GM18907 (cell line): ENCODE measurements at regions not wholly inside any gene's neighbourhood (a gene's known extent, or its start where the extent isn't known, plus 50 kb on each side); places are given as distances from the start of the nearest gene placed in this dataset.

Experiments used
- ATAC-seq: cut with Tn5 transposase; IDR thresholded peaks from one replicate; pipeline ENCODE4 v1.9.1; 2021; ENCODE audit warnings: mild to moderate bottlenecking, moderate library complexity; ENCODE audit not compliant: unreplicated experiment

DNA sequence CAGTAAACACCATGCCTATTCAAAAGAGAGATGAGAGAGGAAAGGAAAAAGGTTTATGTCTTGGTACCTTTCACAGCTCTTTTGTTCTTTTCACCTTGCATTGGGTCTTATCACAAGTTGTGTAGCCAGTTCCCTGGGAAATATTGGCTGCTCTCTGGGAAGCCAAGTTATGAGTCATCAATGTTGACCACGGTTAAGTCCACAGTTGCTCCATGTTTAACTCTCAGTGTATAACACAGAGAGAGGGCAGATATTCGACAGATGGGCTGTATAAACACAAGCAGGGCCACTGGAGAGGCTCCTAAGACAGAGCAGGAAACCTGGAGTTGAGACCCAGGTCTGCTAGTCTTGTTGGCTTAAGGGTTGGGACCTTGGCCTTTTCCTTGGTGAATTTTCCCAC, 718.6 kb downstream of the QKI start:
- no peak for ATAC-seq

DNA sequence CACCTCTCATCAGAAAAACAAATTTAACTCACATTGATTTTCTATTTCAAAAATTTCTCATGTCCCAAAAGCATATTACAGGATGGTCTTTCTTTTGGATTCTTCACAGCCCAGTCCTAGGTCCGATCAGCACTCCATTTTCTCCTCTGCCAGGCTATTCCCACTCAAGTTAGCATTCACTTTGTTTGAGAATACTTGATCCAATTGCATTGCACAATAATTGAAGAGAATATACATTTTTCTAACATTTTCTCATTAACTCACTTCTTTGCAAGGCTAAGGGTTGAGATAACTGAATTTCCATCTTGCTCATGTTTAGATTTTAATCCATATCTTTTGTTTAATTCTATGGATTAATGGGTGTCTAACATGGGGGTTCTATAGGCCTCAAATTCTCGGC, 716.1 kb downstream of the QKI start:
- ATAC-seq = no peak

DNA sequence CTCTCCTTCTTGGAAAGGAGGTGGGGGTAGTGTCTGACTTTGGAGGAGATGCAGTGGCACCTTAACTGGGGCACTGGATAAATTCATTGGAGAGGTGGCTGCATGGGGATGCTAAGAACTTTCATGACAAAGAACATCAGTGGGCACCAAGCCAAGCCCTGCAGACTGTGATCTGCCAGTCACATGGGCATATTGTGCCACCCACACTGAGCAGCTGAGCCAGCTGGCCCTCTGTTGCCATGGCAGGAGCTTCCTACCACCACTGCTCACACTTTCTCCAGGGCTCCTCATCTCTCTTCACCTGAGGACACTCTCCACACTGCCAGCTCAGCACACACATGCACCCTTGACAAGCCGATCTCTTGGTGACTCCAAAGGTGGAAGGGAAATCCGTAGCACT, 715.6 kb downstream of the QKI start:
- no peak for ATAC-seq

DNA sequence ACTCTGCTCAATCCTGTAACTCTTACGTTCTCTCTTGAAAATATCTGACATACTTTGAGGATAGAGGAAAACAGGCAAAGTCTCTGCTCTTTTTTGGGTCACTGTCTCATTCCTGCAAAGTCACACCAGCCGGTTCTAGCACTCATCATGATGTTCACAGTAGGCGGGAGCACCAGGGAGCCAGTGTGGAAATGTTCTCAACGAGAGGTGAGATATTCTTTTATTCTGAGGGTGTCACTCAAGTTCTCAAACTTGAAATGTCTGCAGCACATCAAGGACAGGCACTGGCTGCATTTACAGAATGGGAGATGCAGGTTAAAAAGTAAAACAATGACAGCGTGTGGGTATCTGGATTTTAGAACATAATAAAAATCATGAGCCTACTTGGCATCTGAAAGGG, 714.7 kb downstream of the QKI start:
- ATAC-seq = no peak

DNA sequence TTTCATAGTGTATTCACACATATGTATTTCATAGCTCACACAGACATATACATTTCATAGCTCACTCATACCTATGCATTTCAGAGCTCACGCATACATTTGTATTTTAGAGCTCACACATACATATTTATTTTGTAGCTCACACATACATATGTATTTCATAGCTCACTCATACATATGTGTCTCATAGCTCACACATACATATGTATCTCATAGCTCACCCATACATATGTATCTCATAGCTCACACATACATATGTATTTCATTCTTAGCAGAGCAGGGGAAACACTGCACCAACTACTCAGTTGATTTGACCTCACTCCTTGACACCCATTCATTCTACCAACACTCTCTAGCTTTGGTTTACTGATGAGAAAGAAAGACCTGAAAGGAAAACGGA, 713.6 kb downstream of the QKI start:
- ATAC-seq = no peak

DNA sequence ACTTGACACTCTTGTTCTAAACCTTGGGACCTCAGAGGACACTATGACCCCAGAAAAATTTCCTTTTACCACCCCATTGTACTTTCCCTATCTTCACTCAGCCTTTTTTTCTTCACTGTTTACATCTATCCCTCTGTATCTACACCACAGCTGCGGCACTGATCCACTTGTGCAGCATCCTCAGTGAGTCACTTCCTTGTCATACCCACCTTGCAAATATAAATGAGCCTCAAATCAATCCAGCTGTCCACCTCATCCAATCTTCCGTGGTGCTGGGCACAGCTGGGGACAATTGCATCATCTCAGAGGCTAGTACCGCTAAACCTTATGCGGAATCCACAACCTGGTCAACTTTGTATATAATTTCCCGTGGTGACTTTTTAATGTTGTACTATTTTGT, 710.5 kb downstream of the QKI start:
- ATAC-seq = no peak

DNA sequence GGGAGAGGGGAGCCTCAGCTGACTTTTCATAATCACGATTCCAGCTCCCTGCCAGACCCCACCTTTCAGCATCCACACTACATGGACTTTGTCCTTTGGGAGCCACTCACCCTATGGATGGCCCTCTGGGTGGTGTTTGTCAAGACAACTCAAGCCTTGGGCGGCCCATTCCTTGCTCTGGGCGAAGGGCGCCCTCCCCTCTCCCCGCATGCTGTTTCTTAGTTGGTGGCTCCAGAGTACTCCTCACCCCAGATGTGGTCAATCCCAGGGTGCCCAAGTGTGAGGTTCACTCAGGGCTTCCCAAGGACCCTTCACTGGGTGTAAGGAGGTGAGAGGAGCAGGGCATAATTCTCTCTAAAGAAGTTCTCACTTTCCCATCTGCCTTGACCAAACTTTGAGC, 710.0 kb downstream of the QKI start:
- no peak for ATAC-seq

DNA sequence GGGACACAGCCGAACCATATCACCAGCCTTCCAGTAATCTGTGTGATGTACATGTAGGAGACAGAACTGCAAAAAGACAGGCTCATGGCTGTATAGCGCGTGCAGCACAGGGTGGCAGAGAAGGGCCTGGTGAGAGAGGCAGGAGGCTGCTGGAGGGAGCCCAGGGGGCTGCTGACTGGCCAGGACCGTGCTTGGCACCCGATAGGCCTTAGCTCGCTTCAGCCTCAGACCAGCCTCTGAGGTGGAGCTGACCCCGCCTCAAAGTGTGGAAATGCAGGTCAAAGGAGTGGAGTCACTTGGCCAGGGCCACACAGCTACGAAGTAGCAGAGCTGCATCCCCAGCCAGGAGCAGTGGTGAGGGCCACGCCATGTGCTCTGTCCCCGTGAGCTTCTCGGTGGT, 707.6 kb downstream of the QKI start:
- ATAC-seq = no peak

DNA sequence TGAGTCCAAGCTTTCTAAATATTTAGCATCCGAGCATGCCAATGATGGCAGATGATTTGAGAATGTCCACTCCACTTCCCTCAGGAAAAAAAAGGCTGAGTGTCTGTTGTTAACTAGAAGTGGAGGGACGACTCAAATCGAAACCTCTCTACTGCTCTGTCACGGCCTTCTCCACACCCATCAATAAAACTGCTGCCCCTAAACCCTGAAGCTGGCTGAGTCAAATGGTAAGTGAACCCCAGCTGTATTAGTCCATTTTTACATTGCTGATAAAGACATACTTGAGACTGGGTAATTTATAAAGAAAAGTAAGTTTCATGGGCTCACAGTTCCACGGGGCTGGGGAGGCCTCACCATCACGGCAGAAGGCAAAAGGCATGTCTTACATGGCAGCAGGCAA, 707.0 kb downstream of the QKI start:
- no peak for ATAC-seq

DNA sequence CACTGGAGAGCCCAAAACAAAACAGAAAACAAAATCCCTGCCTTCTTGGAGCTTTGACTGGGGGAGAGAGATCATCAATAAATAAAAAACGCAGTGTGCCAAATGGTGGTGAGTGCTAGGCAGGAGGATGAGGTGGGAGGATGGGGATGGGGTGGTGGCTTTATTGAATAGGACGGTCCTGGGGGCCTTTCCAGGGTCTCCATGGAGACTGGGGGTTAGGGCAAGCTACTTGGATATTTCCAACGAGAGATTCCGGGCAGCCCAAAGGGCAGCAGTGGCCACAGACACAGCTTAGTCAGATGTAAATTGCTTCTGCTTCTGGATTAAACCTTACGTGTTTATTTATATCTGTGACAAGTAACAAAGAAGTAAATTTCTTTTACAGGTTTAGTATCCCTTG, 700.1 kb downstream of the QKI start:
- ATAC-seq = no peak

DNA sequence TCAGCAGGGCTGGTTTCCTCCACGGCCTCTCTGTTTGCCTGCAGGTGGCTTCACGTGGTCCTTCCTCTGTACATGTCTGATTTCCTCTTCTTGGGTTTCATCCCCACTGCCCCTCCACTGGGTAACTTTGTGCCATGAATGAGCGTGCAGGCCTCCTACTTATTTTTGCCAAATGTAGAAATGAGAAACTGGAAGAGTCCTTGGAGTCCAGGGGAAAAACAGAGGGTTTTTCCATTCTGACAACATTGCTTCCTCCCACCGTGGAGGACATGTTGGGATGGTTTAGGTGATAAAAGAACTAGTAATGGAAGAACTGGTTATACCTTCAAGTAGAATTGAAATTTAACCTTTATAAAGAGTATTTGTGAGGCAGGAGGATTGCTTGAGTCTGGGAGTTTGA, 699.5 kb downstream of the QKI start:
- no peak for ATAC-seq

DNA sequence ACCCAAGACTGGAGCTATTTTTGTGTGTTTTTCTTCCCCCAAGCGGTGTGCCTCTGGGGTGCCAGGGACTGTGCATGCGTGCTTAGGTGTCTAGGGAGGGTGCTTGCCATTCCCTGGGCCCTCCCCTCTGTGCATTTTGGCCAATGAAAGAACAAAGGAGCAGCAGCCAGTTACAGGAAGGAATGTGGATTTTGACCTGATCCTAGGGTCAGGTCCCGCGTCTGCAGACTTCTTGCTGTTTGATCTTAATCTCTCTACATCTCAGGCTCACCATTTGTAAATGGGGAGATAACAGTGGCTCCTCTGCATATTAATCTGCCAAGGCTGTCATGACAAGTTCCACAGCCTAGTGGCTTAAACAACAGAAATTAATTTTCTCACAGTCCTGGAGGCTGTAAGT, 699.1 kb downstream of the QKI start:
- ATAC-seq = no peak

DNA sequence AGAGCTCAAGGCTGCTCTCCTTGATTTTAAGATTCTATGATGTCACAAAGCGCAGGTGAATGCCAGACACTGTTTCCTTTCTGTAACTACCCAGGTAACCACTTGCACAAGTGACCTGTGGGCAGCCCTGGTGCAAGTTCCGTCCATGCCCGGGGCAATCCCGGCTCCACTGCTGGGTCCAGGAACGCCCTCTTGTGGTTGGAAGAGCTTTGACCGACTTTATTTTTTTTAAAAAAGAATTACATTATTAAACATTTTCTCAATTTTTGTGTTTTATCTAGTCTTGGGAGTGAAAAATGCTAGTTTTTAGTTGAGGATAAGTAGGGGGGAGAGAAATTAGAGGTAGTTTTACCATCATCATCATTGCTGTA, 695.2 kb downstream of the QKI start:
- ATAC-seq = no peak

DNA sequence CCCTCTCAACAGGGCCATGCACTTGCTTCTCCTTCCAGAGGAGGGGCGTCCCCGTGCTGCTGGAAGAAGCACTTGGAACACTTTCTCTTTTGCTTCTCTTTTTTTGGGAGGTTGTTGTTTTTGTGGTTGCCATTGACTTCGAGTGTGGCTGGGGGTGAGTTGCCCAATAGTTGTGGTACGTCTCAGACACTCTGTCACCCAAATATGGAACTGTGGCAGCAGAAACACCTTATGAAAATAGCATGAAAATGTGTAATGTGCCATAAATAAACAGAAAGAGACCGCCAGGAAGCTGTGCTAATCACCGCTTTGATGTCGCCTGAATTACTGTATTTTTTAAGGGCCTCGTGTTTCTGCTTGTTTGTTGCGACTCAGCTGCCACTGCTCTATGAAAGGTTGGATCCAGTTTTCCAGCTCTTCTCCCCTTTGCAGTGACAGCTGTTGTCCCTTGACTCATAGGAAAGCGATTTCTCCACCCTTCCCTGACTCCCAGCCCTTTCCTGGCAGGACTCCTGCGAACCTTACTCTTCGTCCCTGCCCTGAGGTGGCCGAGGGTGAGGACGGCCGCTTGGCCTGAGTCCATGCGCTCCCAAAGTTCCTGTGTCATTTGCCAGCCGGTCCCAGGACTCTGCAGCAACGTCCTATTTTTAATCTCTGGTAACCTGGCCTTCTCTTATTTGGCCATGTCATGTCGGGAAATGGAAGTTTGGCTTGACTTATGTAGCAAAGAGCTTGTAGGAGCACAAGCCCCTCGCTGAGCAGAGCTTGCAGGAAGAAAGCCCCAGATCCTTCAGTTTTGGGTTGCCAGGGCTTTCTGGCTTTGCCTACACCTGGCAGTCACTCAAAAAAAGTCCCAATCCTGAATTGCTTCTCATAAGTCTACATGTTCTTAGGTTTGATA, 694.6 kb downstream of the QKI start:
- no peak for ATAC-seq

DNA sequence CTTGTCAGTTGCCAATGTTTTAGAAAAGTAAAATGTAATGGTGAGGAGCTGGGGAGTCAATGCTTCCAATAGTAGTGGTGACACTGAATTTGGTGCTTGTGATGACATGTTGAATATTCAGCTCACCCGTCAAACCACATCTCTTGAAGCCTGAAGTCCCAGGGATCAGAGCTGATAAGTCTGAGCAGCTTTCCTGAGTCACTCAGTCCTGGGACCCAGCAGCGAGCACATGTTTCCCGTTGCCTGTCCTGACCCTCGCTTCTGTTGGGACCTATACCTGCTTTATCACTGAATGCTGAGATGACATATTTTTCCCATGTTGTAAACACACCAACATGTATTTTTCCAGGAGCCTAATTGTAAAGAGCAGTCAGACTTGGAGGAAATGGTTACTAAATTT, 693.6 kb downstream of the QKI start:
- no peak for ATAC-seq

DNA sequence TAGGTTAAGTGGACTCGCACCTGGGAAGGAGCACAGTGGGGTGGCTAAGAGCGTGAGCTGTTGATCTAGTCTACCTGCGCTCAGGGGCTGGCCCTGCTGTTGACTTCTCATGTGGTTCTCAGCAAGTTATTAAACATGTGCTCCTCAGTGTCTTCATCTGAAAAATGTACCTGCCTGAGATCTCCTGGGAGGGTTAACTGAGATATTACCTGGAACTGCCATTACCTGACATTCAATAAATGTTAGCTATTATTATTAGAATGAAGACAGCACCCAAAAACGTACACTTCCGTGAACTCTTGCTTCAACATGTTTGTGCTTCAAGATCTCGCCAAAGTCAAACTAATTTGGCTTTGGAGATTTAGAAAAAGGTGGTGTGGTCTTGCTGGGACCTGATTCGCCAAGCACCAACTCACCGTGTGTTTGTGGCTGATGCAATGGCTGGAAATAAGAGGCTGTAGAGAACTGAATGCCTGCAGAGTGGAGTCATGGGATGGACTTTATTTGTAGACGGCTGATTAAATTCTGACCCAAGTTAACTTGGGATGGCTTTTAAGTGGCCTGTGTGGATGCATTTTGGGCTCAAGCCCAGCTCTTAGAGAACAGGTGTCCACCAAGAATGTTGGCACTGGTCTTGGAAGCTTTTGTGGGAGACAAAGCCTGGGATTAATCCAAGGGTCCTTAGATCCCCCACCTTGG, 692.9 kb downstream of the QKI start:
- no peak for ATAC-seq

DNA sequence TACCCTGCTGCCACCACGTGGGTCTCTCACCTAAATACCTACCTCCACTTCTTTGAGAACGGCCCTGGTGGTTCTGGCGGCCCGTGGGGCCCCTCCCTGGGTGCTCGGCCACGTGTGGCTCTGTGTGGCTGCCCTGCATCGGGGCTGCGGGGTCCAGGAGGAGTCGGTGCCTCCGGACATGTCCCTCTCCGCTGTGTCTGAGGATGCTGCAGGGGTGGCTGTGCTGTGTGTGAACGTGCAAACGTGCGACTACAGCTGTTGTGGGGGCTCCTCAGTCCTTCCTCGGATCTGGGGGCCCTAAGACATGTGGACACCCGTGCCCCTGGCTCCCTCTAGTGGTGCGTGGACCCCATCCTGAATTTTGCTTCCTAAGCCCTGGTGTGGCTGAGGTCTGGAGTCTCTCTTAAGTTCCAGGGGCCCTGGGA, 691.8 kb downstream of the QKI start:
- ATAC-seq = no peak

DNA sequence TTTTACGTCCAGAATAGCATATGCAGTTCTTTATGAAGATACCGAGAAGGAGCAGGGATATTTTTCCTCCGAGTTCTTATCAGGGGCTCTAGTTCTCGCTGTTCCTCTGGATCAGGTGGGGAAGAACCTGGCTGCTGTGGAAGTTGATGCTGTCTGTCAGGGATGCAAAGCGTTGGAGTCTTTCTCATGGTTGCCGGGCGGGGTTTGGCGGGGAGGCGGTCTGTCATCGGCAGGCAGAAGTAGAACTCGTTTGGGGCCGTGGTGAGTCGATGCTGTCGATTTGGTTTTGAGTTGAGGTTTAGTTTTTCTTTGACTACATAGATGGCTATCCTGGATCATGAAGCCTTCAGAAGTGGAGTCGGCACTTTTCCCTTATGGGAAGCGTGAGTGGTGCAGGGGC, 691.2 kb downstream of the QKI start:
- ATAC-seq = no peak

DNA sequence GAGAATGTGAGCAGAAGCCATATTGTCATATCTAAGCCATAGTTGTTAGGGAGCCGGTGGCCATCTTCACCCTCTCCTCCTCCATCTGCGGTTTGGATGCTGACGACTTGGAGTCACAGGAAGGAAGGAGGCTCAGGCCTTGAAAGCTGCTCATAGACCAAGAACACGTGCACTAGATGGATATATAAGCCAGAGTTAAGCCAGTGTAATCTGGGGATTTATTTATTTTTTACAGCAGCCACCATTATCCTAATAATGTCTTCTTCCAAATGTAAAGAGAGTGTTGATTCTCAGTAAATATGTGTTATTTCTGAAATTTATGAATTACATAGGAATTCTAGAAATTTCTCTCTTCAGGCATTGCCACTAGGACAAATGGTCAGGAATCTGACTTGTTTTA, 689.9 kb downstream of the QKI start:
- no peak for ATAC-seq

DNA sequence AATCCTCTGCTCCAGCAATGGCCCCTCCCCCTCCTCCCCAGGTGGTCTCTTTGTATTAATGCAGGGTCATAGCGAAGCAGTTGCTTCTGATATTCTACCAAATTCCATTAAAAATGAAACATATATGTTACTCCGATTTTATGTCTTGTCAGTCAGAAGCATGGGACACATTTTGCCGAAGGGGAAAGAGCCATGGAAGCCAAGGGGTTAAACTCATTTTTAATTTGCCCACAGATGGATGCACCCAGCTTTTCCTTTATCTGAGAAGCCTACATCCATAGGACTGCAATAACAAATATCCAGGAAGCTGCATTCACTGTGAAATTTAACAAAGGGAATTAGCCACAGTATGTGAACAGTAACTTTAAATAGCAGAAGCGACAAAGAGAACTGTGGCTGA, 688.2 kb downstream of the QKI start:
- ATAC-seq = no peak

DNA sequence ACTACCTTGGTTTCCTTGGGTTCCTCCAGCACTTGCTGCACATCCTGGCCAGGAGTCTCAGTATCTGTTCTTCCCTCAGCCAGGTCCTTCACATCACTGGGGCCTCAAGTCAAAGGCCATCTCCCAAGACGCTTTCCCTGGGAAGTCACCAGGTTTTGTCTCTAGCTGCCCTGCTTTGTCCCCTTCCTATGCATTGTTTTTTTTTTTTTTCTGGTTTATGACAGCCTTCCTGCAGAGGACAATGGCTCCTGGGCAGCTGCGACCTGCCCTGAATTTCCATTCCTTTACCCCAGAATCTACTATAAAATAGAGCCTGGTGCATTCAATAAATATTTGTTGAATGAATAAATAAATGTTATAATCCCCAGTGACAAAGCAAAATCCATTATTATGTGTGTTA, 687.3 kb downstream of the QKI start:
- no peak for ATAC-seq

DNA sequence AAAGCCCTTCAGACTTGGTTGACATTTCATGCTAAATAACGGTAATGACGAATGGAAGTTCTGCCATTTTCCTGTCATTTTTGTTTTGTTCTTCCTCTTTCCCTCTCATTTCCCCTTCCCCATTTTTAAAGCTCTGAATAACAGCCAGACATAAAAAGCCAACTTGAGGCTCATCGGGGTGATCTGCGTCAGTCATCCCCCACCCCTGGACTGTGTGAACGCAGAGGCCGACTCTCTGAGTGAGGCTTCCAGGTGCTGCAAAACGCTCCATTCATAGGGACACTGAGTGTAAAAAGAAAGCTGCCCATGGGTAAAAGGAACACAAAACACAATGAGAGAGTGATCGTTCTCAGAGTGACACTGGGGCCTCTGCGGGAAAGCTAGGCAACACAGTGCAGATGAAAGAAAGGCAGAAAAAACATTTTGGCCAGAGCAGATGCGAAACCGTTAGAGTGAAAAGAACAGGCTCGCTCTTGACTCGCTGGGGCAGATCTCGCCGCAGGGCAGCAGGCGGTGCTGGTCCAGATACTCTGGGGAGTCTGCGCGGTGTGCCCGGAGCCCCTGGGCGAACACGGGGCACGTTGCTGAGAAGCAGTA, 684.8 kb downstream of the QKI start:
- ATAC-seq = no peak
